Stimulated activated naive CD8-positive, alpha-beta T cell treated with anti-CD3 and anti-CD28 coated beads, Interleukin-15, amount 100 ng/mL, for 72 hours (primary cell): ENCODE measurements at regions not wholly inside any gene's neighbourhood (a gene's known extent, or its start where the extent isn't known, plus 50 kb on each side); places are given as distances from the start of the nearest gene placed in this dataset.
"Not testable (repeated sequence)": the region's sequence is repeated elsewhere in the genome, so short reads cannot be mapped to it uniquely, and the experiment has no call there.

Experiments used
- ATAC-seq: fragments of 150-1000 bp; cut with Tn5 transposase; 2 replicates; pipeline ENCODE4 v1.10.0; 2021; ENCODE audit warnings: mild to moderate bottlenecking, moderate library complexity
- DNase-seq, 2 donors: peaks; one replicate each; pipeline ENCODE4 v3.0.0; 2021 to 2022
- H3K27ac Mint-ChIP-seq, 2 donors: one replicate each; pipeline ENCODE4 v1.8.0; 2022; ENCODE audit warnings: mild to moderate bottlenecking in 2 of 2, mixed read lengths in 2 of 2, moderate library complexity in 2 of 2
- H3K27me3 Mint-ChIP-seq: one replicate; pipeline ENCODE4 v1.8.0; 2022; ENCODE audit warnings: mixed read lengths
- H3K4me1 Mint-ChIP-seq: one replicate; pipeline ENCODE4 v1.8.0; 2022; ENCODE audit warnings: mild to moderate bottlenecking, mixed read lengths
- H3K4me3 Mint-ChIP-seq, 2 donors: one replicate each; pipeline ENCODE4 v1.8.0; 2022; ENCODE audit warnings: mild to moderate bottlenecking in 2 of 2, mixed read lengths in 2 of 2, moderate library complexity in 1 of 2
- H3K9me3 Mint-ChIP-seq, 2 donors: one replicate each; pipeline ENCODE4 v1.8.0; 2022; ENCODE audit warnings: mixed read lengths in 2 of 2

DNA sequence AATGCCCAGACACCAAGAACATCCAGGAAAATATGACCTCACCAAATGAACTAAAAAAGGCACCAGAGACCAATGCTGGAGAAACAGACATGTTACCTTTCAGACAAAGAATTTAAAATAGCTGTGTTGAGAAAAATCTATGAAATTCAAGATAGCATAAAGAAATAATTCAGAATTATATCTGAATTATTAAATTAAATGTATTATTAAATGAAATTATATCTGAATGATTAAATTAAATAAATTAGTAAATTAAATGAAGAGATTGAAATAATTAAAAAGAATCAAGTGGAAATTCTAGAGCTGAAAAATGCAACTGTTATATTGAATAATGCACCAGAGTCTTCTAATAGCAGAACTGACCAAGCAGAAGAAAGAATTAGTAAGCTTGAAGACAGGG lies 279.2 kb upstream of the SATB1 start:
- Mint-ChIP-seq H3K27ac (peak overlapping the region in 1 of 2 donors; percentile 37), H3K27me3 (no peaks in the 10 kb centered on the region), H3K9me3 (peaks cover 49 to 51% of the 10 kb centered on the region in 2 donors), H3K4me1 (peaks cover 31% of the 10 kb centered on the region), H3K4me3 (no peak overlapping the region)
- no peak for DNase-seq
- ATAC-seq, result no peak

DNA sequence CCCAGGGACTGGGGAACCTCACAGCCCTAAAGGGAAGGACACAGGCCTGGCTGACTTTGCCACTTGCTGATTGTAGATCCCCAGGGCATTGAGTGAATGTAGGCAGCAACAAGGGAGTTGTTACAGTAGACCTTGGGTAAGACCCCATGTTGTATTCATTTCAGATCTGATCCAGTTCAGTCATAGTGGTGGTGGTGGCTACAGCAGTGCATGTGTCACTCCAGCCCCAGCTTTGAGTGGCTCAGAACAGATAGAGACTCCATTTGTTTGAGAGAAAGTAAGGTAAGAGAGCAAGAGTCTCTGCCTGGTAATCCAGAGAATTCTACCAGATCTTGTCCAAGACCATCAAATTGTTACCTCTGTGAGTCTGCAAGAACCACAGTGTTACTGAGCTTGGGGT lies 278.7 kb upstream of the SATB1 start:
- ATAC-seq, result peak; percentile 98
- H3K4me1 Mint-ChIP-seq, result peaks cover 30% of the 10 kb centered on the region
- no peak overlapping the region for H3K4me3 Mint-ChIP-seq
- no peaks in the 10 kb centered on the region for H3K27me3 Mint-ChIP-seq
- H3K9me3 Mint-ChIP-seq, result peaks cover 49 to 52% of the 10 kb centered on the region in 2 donors
- H3K27ac Mint-ChIP-seq, result peak overlapping the region in 1 of 2 donors; percentile 78
- DNase-seq, result no peak

DNA sequence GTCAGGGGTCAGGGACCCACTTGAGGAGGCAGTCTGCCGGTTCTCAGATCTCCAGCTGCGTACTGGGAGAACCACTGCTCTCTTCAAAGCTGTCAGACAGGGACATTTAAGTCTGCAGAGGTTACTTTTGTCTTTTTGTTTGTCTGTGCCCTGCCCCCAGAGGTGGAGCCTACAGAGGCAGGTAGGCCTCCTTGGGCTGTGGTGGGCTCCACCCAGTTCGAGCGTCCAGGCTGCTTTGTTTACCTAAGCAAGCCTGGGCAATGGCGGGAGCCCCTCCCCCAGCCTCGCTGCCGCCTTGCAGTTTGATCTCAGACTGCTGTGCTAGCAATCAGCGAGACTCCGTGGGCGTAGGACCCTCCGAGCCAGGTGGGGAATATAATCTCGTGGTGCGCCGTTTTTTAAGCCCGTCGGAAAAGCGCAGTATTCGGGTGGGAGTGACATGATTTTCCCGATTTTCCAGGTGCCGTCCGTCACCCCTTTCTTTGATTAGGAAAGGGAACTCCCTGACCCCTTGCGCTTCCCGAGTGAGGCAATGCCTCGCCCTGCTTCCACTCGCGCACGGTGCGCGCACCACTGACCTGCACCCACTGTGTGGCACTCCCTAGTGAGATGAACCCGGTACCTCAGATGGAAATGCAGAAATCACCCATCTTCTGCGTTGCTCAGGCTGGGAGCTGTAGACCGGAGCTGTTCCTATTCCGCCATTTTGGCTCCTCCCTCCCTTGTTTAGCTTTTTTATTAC lies 268.6 kb upstream of the SATB1 start:
- peaks cover 11% of the 10 kb centered on the region for H3K4me1 Mint-ChIP-seq
- not testable (repeated sequence) for DNase-seq, H3K9me3 Mint-ChIP-seq, H3K27ac Mint-ChIP-seq, ATAC-seq, H3K4me3 Mint-ChIP-seq, H3K27me3 Mint-ChIP-seq

DNA sequence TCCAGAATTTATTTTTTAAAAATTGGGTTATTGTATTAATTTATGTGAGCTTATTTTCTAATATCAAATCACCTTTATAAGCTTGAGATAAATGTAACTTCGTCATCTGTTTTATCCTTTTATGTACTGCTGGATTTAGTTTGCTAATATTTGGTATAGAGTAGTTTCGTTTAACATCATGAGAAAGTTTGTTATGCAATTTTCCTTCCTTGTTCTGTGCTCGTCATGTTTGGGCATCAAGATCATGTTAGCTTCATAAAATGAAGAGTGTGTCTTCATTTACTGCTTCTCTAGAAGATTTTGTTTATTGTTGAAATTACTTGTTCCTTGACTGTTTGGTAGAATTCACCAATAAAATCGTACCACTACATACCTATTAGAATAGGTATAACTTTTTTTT lies 262.1 kb upstream of the SATB1 start:
- Mint-ChIP-seq H3K27me3 (no peaks in the 10 kb centered on the region), H3K9me3 (peaks cover 26 to 31% of the 10 kb centered on the region in 2 donors), H3K27ac (no peak overlapping the region), H3K4me3 (no peak overlapping the region), H3K4me1 (peaks cover 14% of the 10 kb centered on the region)
- DNase-seq (no peak), ATAC-seq (no peak)

DNA sequence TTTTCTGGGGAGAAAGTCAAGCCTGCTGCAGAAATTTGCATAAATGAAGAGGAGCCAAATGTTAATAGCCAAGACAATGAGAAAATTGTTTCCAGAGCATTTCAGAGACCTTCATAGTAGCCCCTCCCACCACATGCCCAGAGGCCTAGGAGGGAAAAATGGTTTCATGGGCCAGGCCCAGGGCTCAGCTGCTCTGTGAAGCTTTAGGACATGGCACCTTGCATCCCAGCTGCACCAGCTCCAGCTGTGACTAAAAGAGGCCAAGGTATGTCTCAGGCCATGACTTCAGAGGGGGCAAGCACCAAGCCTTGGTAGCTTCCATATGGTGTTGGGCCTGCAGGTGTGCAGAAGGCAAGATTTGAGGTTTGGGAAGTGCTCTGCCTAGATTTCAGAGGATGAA lies 258.8 kb upstream of the SATB1 start:
- ATAC-seq (no peak), DNase-seq (no peak)
- Mint-ChIP-seq H3K4me3 (no peak overlapping the region), H3K4me1 (peaks cover 28% of the 10 kb centered on the region), H3K9me3 (peaks cover 26 to 31% of the 10 kb centered on the region in 2 donors), H3K27ac (no peak overlapping the region), H3K27me3 (no peaks in the 10 kb centered on the region)

DNA sequence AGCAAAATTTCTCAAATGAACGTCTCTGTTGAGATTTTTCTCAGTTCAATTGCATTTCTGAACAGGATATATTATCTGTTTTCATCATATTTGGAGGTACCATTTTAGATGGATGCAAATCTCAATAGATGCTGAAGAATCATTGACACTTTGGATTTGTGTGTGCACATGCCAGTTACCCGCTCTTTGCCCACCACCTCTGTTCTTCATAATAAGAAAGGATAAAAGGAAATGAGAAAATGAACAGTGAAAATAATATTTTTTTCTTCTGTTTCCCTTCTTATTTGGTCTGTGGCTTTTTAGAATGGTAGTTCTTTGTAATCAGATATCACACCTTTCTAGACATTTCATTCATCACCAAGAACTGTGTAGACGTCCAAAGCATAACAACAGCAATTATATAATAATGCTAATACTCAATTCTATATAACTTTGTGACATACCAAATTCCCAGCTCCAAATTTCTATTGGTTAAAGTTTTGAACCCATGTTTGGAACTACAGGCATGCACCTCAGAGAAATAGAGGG lies 256.7 kb upstream of the SATB1 start:
- peaks cover 26 to 31% of the 10 kb centered on the region in 2 donors for H3K9me3 Mint-ChIP-seq
- DNase-seq, result no peak
- H3K4me3 Mint-ChIP-seq, result no peak overlapping the region
- H3K27me3 Mint-ChIP-seq, result no peaks in the 10 kb centered on the region
- H3K4me1 Mint-ChIP-seq, result peaks cover 42% of the 10 kb centered on the region
- peak; percentile 65 for ATAC-seq
- no peak overlapping the region for H3K27ac Mint-ChIP-seq

DNA sequence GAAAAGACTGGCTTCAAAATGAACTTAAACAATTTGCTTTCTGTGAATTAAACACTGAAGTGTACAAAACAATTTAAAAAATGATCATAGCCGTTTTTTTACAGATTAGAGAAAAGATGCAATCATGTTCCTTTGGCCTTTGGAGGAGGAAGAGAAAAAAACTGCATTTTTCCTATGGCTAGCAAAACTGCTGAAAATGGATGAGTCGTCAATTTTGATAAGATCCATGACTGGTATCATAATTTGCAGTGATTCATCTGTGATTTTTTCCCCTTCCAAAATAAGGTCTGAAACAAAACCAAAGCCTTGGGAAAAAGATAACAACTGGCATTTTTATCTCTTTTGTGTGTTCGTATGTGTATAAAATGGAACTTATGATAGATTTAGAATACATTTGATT lies 255.6 kb upstream of the SATB1 start:
- peaks cover 49% of the 10 kb centered on the region for H3K4me1 Mint-ChIP-seq
- no peak for ATAC-seq
- no peaks in the 10 kb centered on the region for H3K27me3 Mint-ChIP-seq
- peaks cover 24 to 31% of the 10 kb centered on the region in 2 donors for H3K9me3 Mint-ChIP-seq
- no peak overlapping the region for H3K4me3 Mint-ChIP-seq
- DNase-seq, result no peak
- no peak overlapping the region for H3K27ac Mint-ChIP-seq

DNA sequence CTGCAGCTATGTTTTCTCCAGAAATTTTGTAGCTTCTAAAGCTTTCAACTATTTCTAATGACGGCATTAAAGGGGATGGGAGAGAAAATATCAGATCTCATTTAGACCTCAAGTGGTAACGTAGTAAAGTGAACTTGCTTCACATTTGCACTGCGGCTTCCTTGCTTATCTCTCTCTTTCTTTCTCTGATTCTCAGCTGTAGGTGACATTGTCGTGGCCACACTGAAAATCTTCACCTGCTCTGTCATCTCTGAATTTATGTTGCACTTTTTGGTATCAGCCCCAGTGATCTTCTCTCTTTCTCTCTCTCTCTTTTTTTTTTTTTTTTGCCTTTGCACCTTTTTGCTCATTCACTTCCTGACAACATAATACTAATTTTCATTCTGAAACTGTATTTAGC lies 254.1 kb upstream of the SATB1 start:
- DNase-seq (peak; percentile 19 to 65), ATAC-seq (peak; percentile 95)
- Mint-ChIP-seq H3K9me3 (peaks cover 11 to 16% of the 10 kb centered on the region in 2 donors), H3K27ac (peak overlapping the region in 1 of 2 donors; percentile 90), H3K27me3 (no peaks in the 10 kb centered on the region), H3K4me1 (peaks cover 59% of the 10 kb centered on the region), H3K4me3 (peak overlapping the region; percentile 34 to 72)

DNA sequence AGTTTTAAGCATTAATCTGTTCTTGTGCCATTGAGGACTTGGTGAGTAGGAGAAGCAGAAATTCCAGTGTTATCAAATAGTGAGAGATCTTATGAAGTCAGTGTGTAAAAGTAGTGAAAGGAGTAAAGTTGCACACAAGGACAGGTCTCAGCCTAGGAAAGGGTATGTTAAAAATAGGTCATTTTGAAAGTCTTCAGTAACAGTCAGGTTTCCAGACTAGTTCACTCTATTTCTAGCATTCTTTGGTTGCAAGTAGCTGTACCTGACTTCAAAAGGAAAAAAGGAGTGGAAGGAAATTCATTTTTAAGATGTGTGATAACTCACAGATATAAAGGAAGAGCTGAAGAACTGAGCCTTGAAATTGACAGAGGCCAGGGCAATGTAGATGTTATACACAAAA lies 250.1 kb upstream of the SATB1 start:
- Mint-ChIP-seq H3K4me1 (peaks cover 45% of the 10 kb centered on the region), H3K27me3 (no peaks in the 10 kb centered on the region), H3K27ac (no peak overlapping the region), H3K9me3 (peaks cover 0 to 4% of the 10 kb centered on the region in 2 donors), H3K4me3 (peak overlapping the region in 1 of 2 donors; percentile 2)
- no peak for ATAC-seq
- no peak for DNase-seq

DNA sequence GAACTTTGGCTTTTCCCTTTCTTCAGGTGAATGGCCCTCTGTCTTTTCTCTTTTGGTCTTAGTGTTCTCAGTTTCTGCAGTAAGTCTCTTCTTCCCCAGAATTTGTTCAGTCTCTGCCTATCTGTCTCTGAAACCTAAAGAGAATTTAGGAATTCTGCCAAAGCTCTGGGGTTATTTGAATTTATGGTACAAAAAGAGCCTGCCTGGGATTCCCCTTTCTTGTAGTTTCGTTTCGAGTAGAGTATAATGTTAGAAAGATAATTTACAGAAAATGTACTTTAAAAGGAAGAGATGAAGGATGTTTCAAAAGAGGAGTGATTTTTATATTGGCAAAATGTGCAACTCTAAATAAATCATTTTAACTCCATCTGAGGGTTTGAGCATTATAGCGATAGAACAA lies 247.4 kb upstream of the SATB1 start:
- DNase-seq (no peak), ATAC-seq (no peak)
- peak overlapping the region; percentile 36 to 45 for H3K4me3 Mint-ChIP-seq
- peaks cover 7 to 9% of the 10 kb centered on the region in 2 donors for H3K9me3 Mint-ChIP-seq
- peaks cover 36% of the 10 kb centered on the region for H3K4me1 Mint-ChIP-seq
- H3K27me3 Mint-ChIP-seq, result no peaks in the 10 kb centered on the region
- H3K27ac Mint-ChIP-seq, result peak overlapping the region in 1 of 2 donors; percentile 13

DNA sequence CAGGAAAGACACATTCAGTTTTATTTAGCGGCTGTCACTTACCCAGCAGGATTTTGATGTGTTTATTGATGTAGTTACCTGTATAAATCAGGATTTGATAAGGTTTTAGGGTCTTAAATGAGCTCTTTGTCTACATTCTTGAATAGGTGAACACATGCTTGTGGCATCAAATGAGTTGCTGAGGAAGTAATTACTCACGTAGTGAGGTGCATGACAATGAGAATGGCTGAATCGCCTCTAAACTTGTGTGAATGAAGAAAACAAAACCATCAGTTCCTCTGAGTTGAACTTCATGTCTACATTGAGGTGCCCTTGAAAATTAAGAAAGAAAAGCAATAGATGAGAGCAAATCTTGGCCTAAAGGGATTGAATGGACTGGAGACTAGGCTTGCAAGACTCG lies 245.6 kb upstream of the SATB1 start:
- Mint-ChIP-seq H3K27me3 (no peaks in the 10 kb centered on the region), H3K4me1 (peaks cover 23% of the 10 kb centered on the region), H3K4me3 (no peak overlapping the region), H3K9me3 (peaks cover 7 to 9% of the 10 kb centered on the region in 2 donors), H3K27ac (no peak overlapping the region)
- ATAC-seq (no peak), DNase-seq (no peak)

DNA sequence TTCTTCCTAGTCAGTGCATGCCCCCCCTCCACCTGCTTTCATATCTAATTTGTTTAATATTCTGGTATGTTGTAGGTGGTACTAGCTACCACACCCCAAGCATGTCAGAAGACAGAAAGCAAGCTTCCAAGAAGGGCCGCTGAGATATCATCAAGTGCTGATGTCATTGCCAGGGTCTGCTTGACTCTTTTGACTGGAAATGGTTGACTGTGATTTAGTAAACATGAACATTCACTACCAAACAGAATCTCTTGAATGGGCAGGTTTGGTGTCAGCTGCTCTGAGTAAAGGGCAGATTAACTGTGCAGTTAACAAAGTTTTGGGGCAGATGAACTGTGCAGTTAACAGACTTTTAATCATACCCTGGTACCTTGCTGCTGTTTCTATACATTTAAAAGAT lies 244.2 kb upstream of the SATB1 start:
- DNase-seq, result no peak
- no peaks in the 10 kb centered on the region for H3K27me3 Mint-ChIP-seq
- ATAC-seq, result peak; percentile 31
- peaks cover 13% of the 10 kb centered on the region for H3K4me1 Mint-ChIP-seq
- no peak overlapping the region for H3K4me3 Mint-ChIP-seq
- H3K9me3 Mint-ChIP-seq, result peaks cover 7 to 9% of the 10 kb centered on the region in 2 donors
- no peak overlapping the region for H3K27ac Mint-ChIP-seq

DNA sequence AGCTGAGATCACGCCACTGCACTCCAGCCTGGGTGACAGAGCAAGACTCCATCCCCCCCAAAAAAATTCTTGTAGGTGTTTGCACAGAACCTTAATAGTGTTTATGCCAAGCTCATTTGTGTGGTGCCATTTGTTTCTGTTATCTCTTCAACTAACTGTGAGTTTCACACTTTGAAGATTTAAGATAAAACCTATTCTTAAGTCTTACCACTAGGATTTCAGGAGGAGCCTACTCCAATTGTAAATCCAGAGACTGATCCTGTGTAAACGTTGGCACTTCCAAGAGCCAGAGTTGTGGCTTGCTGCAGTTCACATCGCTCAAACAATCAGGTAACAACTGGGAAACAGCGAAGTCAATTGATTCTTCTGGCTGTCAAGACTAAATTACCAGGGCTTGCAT lies 242.4 kb upstream of the SATB1 start:
- ATAC-seq (no peak), DNase-seq (no peak)
- H3K9me3 Mint-ChIP-seq, result peaks cover 7 to 9% of the 10 kb centered on the region in 2 donors
- H3K27me3 Mint-ChIP-seq, result no peaks in the 10 kb centered on the region
- no peak overlapping the region for H3K4me3 Mint-ChIP-seq
- no peak overlapping the region for H3K27ac Mint-ChIP-seq
- H3K4me1 Mint-ChIP-seq, result peaks cover 11% of the 10 kb centered on the region

DNA sequence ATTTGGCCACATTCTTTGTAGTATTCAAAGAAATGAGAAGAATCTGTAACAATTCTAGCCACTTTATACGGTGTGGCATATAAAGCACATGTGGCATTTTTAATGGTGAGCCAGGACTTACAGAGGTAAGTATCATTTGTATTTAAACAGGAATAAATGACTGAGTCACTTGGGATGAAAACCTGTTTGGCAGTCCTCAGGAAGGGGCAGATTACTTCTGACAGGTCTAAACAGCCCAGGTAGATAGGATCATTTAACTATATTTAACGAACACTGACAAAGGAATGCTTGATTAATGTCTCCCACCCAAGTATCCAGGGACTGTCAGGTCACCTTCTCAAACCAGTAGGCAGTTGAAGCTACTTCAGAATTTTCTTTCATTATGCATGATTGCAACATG lies 241.5 kb upstream of the SATB1 start:
- no peak overlapping the region for H3K27ac Mint-ChIP-seq
- no peaks in the 10 kb centered on the region for H3K27me3 Mint-ChIP-seq
- ATAC-seq (no peak), DNase-seq (no peak)
- H3K4me3 Mint-ChIP-seq, result no peak overlapping the region
- H3K4me1 Mint-ChIP-seq, result peaks cover 7% of the 10 kb centered on the region
- peaks cover 7 to 12% of the 10 kb centered on the region in 2 donors for H3K9me3 Mint-ChIP-seq

DNA sequence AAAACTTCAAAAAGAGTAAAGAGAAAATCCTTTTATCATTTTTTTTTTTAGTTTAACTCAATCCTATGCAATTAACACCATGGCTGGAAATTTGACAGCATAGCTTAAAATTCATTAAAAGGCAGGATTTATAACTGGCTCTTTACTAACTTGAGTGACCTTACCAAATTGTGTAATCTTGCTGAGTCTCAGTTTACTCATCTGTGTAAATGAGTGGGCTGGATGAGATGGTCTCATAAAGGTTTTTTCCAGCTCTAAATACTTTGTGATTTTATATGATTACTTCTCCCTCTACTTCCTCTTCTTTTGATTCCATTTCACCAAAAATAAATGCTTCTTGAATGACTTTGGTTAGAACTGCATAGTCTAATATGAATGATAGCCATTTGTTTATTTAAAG lies 234.9 kb upstream of the SATB1 start:
- H3K27ac Mint-ChIP-seq, result peak overlapping the region in 1 of 2 donors; percentile 40
- ATAC-seq (peak; percentile 59), DNase-seq (no peak)
- H3K27me3 Mint-ChIP-seq, result no peaks in the 10 kb centered on the region
- peak overlapping the region in 1 of 2 donors; percentile 26 for H3K4me3 Mint-ChIP-seq
- H3K9me3 Mint-ChIP-seq, result peaks cover 8% of the 10 kb centered on the region in 2 donors
- peaks cover 60% of the 10 kb centered on the region for H3K4me1 Mint-ChIP-seq
